CD4-positive, alpha-beta T cell (primary cell): ENCODE measurements at regions not wholly inside any gene's neighbourhood (a gene's known extent, or its start where the extent isn't known, plus 50 kb on each side); places are given as distances from the start of the nearest gene placed in this dataset.

Experiments used
- ATAC-seq: fragments of 200-7000 bp; cut with Tn5 transposase; one replicate; pipeline ENCODE4 v1.10.0; 2022; ENCODE audit warnings: mild to moderate bottlenecking; ENCODE audit not compliant: poor library complexity
- CTCF ChIA-PET: fragments of 350-600 bp; sonication (Branson Sonifier 250); formaldehyde crosslinking; loops from one replicate; lab custom pipeline; 2021; ENCODE audit warnings: antibody characterized with exemption, inconsistent platforms; lab: Charles Lee
- POLR2A ChIA-PET: fragments of 350-600 bp; sonication (Branson Sonifier 250); formaldehyde crosslinking; loops from one replicate; lab custom pipeline; 2021; ENCODE audit warnings: antibody characterized with exemption, inconsistent platforms; lab: Charles Lee
- DNase-seq, 14 experiments: peaks; one replicate each; pipeline ENCODE4 v3.0.0-alpha.2; 2013 to 2020; ENCODE audit warnings: mixed read lengths in 2 of 14
- H3K27ac ChIP-seq, 2 donors: one replicate each; pipeline versions ENCODE4 v1.5.1 to v1.7.0; 2013; ENCODE audit warnings: low read length in 2 of 2, low read depth in 1 of 2, mild to moderate bottlenecking in 1 of 2
- H3K27me3 ChIP-seq, 2 experiments: 1 replicate in 1 of 2; 2 replicates in 1 of 2; pipeline versions ENCODE4 v1.6.1 to v1.7.0; 2013; ENCODE audit warnings: low read length in 2 of 2, control low read depth in 1 of 2, mild to moderate bottlenecking in 1 of 2, moderate library complexity in 1 of 2; ENCODE audit not compliant: insufficient read depth in 2 of 2, control insufficient read depth in 1 of 2
- H3K36me3 ChIP-seq: one replicate; pipeline ENCODE4 v1.6.1; 2013; ENCODE audit warnings: low read length, control low read depth; ENCODE audit not compliant: insufficient read depth
- H3K4me1 ChIP-seq: one replicate; pipeline ENCODE4 v1.6.1; 2013; ENCODE audit warnings: low read length, control low read depth; ENCODE audit not compliant: insufficient read depth
- H3K4me3 ChIP-seq: one replicate; pipeline ENCODE4 v1.5.1; 2013; ENCODE audit warnings: mild to moderate bottlenecking, low read length, moderate library complexity
- H3K9me3 ChIP-seq, 2 experiments: 1 replicate in 1 of 2; 2 replicates in 1 of 2; pipeline versions ENCODE4 v1.6.1 to v1.7.0; 2013; ENCODE audit warnings: low read length in 2 of 2, mild to moderate bottlenecking in 2 of 2, control low read depth in 1 of 2, moderate library complexity in 1 of 2; ENCODE audit not compliant: control insufficient read depth in 1 of 2, insufficient read depth in 1 of 2
- H3K27ac Mint-ChIP-seq: one replicate; pipeline ENCODE4 v1.8.0; 2020; ENCODE audit warnings: mixed read lengths
- H3K27me3 Mint-ChIP-seq: one replicate; pipeline ENCODE4 v1.8.0; 2021; ENCODE audit warnings: mixed read lengths
- H3K36me3 Mint-ChIP-seq: one replicate; pipeline ENCODE4 v1.8.0; 2021; ENCODE audit warnings: low read depth, mixed read lengths
- H3K4me1 Mint-ChIP-seq: one replicate; pipeline ENCODE4 v1.8.0; 2021; ENCODE audit warnings: low read depth, mixed read lengths
- H3K4me3 Mint-ChIP-seq: one replicate; pipeline ENCODE4 v1.8.0; 2020; ENCODE audit warnings: mild to moderate bottlenecking, mixed read lengths
- H3K9me3 Mint-ChIP-seq: one replicate; pipeline ENCODE4 v1.8.0; 2020; ENCODE audit warnings: mixed read lengths
- intact Hi-C, 2 experiments: fragments of 100-400 bp; cut with DNase I in 1 of 2; cut with micrococcal nuclease in 1 of 2; formaldehyde crosslinking; loops; one replicate each; pipeline versions ENCODE4 v1.15.1 to v1.9.0; 2023 to 2025; cut with DNase I, micrococcal nuclease
- TF ChIP-seq, protein P1 (sequence below): fragments of 200-600 bp; IDR thresholded peaks from one replicate; pipeline ENCODE4 v1.8.0; 2022; ENCODE audit warnings: antibody characterized with exemption, mild to moderate bottlenecking

- peaks cover 0 to 4% of the 10 kb centered on the region in 2 experiments for H3K9me3 ChIP-seq
- CTCF ChIA-PET: no interaction called here
- ATAC-seq: no peak
- intact Hi-C loops: no loop called here
- H3K27me3 ChIP-seq: no peaks in the 10 kb centered on the region
- H3K4me3 Mint-ChIP-seq: no peak overlapping the region
- no peaks in the 10 kb centered on the region for H3K4me1 Mint-ChIP-seq
- no peak for DNase-seq
- no peak overlapping the region for H3K27ac ChIP-seq
- TF ChIP-seq, protein P1, sequence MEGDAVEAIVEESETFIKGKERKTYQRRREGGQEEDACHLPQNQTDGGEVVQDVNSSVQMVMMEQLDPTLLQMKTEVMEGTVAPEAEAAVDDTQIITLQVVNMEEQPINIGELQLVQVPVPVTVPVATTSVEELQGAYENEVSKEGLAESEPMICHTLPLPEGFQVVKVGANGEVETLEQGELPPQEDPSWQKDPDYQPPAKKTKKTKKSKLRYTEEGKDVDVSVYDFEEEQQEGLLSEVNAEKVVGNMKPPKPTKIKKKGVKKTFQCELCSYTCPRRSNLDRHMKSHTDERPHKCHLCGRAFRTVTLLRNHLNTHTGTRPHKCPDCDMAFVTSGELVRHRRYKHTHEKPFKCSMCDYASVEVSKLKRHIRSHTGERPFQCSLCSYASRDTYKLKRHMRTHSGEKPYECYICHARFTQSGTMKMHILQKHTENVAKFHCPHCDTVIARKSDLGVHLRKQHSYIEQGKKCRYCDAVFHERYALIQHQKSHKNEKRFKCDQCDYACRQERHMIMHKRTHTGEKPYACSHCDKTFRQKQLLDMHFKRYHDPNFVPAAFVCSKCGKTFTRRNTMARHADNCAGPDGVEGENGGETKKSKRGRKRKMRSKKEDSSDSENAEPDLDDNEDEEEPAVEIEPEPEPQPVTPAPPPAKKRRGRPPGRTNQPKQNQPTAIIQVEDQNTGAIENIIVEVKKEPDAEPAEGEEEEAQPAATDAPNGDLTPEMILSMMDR: no peak
- POLR2A ChIA-PET: no interaction called here
- H3K36me3 Mint-ChIP-seq: no peaks in the 10 kb centered on the region
- peaks cover 2% of the 10 kb centered on the region for H3K9me3 Mint-ChIP-seq
- H3K27ac Mint-ChIP-seq: no peak overlapping the region
- no peaks in the 10 kb centered on the region for H3K27me3 Mint-ChIP-seq
- no peak overlapping the region for H3K4me3 ChIP-seq
- no peaks in the 10 kb centered on the region for H3K36me3 ChIP-seq
- H3K4me1 ChIP-seq: no peaks in the 10 kb centered on the region
Observed at GRCh38 chr4:181569553-181569952, 673.6 kb upstream of the TENM3 start.

- Mint-ChIP-seq H3K9me3 (peaks cover 5% of the 10 kb centered on the region), H3K27me3 (no peaks in the 10 kb centered on the region), H3K4me3 (no peak overlapping the region), H3K36me3 (no peaks in the 10 kb centered on the region), H3K4me1 (no peaks in the 10 kb centered on the region), H3K27ac (no peak overlapping the region)
- Histone ChIP-seq H3K9me3 (peaks cover 0 to 11% of the 10 kb centered on the region in 2 experiments), H3K36me3 (no peaks in the 10 kb centered on the region), H3K27ac (no peak overlapping the region), H3K4me3 (no peak overlapping the region), H3K27me3 (no peaks in the 10 kb centered on the region), H3K4me1 (no peaks in the 10 kb centered on the region)
- DNase-seq (no peak), ATAC-seq (no peak)
- ChIA-PET CTCF (interaction anchor here (0.9 kb wide), 1 partner anchor 15 kb away, joined by 3 read pairs; no protein-coding TSS in a partner anchor), POLR2A (no interaction called here)
- TF ChIP-seq, protein P1: no peak
- intact Hi-C loops: no loop called here
Observed at GRCh38 chr4:181578911-181579310, 664.3 kb upstream of the TENM3 start.

DNA sequence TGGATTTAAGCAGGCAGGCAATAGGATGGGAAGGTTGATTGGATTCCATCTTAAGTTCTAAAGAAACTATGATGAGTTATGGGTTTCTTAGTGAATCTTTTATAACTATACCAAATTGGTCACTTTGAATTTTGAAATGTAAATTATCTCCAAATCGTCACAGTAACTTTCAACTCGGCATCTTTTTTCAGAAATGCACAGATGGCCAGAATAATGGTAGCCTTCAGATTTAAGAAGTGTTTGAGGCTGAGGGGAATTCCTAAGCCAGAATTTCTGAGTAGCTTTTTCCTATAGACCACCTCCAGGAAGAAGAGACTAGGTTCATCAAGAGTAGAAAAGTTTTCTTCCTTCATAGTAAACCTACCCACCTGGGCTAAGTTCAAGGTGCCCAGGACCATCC lies 663.7 kb upstream of the TENM3 start:
- TF ChIP-seq, protein P1: no peak
- Mint-ChIP-seq H3K27me3 (no peaks in the 10 kb centered on the region), H3K36me3 (no peaks in the 10 kb centered on the region), H3K4me1 (no peaks in the 10 kb centered on the region), H3K4me3 (no peak overlapping the region), H3K27ac (no peak overlapping the region), H3K9me3 (peaks cover 5% of the 10 kb centered on the region)
- ATAC-seq (no peak), DNase-seq (no peak)
- no peaks in the 10 kb centered on the region for H3K4me1 ChIP-seq
- no peaks in the 10 kb centered on the region for H3K36me3 ChIP-seq
- H3K4me3 ChIP-seq: no peak overlapping the region
- H3K27me3 ChIP-seq: no peaks in the 10 kb centered on the region
- ChIA-PET POLR2A (no interaction called here), CTCF (interaction anchor here (0.9 kb wide), 1 partner anchor 14 kb away, joined by 3 read pairs; no protein-coding TSS in a partner anchor)
- H3K9me3 ChIP-seq: peaks cover 0 to 11% of the 10 kb centered on the region in 2 experiments
- intact Hi-C loops: no loop called here
- no peak overlapping the region for H3K27ac ChIP-seq
